ENCODE measurements at regions not wholly inside any gene's neighbourhood (a gene's known extent, or its start where the extent isn't known, plus 50 kb on each side); places are given as distances from the start of the nearest gene placed in this dataset.

GRCh38 chr5:139733698-139734538, 61.7 kb upstream of the PSD2 start:
- no peak for DNase-seq

- DNase-seq = no peak
Measured at GRCh38 chr5:139734539-139734916, 61.1 kb upstream of the PSD2 start.

DNA sequence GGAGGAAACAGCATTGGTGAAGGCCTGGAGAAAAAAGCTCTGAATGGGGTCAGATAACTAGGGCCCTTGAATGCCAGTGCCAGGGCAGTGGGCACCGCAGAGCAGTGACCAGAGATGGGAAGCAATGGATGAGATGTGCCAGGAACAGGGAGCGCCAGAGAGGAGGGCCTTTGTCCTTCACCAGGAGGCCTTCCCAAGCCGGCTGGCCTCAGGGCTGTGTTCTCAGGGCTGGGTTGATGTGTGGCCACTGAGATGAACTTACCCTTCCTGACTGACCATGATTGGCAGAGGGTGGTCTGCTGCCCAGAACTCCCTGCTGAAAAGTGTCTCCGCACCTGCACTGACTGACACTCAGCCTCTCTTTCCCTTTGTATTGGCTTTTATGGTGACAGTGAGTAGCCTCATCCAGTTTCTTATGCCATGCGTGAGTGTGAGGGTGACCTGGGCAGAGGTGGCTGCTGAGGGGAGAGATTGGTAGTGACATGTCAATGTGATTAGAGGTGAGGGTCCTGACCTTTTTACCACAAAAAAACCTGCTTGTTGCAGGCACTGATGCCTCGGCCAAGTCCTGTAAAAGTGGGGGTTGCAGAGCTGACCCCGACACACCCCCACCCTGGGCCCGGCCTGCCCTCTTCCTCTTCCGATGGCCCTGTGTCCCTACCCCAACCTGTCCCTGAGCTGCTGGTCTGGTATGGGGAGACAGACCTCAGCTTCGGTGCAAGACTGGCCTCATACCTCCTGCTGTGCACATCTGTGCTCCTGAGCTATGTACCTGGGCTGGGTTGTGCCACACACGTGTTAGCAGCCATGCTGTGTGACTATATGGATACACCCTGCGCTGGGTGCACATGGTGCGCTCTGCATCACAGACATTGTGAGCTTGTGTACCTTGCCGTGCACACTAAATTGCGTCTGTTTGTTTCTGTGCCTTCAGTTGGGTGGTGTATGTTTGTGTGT, 57.1 kb upstream of the PSD2 start:
- DNase-seq = no peak

DNA sequence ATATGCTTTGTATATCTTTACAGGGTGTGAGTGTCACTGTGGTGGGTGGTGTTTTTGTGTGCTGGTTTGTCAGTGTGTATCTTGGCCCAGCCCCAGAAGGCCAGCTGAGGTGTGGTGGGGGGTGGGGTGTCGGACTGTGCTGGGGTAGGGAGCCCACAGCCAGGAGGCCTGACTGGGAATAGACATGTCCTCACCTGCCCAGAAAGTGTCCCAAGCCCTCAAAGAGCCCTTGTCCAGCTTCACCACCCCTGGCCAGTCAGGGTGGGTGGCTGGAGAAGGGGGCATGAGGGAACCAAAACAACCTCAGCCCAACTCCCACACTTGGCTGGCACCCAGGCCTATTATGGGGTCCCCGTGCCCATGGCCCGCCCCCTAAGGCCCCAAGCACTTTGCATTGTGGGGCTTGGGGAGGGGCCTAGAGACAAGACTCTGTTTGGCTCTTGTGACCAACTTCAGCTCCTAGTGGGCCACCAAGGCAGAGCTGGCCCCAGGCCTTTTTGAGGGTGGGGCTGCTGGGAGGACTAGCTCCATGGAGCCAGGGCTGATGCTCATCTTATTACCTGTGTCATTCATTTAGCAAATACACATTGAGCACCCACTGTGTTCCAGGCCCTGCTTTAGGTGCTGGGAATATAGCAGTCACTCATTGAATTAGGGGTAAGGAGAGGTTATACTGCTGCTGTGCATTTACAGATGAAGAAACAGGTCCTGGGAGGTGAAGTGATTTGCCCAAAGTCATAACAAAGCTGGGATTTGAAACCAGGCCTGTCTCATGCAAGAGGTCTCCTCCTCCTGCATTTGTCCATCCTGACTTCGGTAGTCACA, 56.2 kb upstream of the PSD2 start:
- DNase-seq = no peak

DNA sequence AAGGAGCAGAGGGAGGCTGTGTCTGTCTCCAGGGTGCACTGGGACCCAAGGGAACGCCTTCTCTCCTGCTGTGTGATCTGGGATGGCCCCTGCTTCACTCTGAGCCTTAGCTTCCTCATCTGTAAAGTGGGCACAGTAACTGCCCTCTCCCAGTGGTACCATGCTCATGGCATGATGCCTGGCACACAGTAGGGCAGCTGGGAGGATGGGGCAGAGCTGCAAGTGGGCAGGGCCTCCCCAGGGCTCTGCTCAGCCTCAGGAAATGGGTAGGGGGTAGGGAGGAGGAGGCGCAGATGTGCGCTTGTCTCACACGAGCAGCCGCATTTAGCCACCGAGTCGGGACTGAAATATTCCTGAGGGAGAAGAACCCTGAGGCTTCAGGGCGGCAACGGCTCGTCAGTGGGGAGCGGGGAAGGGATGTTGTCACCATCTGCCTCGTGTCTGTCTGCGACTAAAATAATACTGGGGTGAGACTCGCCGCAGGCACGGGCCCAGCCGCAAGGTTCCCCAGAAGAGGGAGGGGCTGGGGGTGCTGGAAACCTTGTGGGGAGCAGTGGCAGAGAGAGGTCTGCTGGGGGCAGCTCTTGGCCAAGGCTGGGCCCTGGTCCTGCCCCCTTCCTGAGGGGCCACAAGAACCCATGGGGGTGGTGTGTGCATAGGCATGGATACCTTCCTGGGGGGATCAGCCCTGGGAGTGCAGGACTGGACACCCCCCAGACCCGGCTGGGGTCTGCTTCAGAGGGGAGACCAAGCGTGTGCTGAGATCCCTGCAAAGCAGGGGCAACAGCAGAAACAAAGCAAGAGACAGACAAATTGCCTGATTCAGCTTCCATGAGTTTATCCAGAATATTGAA, 55.2 kb upstream of the PSD2 start:
- peak; percentile 54 for DNase-seq

DNA sequence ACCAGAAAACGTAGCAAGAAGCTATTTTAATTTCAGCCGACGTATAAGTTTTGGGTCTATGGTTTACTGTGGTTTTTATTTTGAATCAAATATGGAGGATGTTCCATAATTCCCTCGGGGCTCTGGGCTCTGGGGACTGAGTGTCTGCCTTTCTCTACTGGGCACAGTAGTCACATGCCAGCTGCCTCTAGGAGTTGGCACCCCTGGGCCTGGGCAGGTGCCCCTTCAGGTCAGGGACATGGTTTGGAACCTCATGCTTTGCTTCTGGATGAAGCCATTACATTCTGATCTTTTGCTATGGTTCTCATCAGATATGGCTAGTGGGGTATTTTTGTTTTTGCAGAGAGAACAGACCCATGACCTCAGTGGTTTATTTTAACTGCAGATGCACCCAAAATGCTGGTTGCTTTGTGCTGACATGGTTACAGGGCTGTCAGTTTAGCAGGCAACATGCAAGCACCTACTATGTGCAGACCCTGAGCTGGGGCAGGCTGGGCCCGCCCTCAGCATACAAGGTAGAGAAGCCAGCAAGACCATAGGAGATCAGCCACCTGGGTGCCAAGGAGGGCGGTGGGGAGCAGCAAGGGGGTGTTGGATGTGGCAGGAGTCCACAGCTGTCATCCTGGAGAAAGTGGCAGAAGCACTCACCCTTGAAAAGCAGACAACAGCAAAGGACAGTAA, 54.5 kb upstream of the PSD2 start:
- no peak for DNase-seq

DNA sequence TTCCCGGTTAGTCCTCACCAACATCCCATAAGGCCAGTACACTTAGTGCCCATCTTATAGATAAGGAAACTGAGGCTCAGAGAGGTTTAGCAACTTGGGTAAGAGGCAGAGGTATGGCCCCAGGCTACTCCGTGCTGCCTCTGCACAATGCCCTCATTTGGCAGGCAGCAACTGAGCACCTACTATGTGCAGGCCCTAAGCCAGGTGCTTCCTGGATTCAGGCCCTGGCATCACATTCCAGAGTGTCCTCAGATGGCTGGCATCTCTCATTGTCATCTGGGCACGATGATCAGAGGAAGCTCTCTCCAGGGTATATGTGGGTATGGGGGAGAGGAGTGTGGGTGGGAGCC, 53.8 kb upstream of the PSD2 start:
- DNase-seq = no peak

DNA sequence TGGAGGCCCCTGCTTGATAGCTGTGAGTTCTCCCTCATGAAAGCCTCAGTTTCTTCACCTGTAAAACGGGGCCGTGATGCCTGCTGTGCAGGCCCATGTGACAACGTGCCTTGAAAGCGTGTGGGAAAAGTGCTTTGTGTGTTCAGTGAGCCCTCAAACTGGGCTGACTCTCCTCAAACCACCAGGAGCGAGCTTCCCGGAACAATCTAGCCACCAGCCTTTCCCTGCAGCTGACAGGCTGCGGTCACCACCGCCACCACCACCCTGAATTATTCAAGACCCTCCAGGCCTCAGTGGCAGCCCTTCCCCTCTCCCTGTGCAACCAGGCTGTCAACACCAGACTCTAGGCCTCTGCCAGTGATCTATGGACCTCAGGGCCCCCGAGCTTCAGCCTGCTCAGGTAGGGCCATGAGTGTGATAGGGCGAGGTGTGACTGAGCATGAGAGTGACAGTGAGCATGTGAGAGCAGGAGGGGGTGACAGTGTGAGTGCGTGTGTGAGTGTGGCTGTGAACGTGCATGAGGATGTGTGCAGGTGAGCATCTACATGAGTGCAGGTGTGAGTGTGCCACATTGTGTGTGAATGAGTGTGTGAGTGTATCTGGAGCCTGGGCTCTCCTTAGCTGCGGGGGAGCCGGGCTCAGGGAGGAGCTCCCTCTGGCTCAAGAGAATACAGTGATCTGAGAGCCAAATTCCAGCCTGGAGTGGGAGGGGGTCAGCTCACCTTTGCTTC, 53.3 kb upstream of the PSD2 start:
- no peak for DNase-seq

- DNase-seq = no peak
Measured at GRCh38 chr5:139743001-139743771, 52.4 kb upstream of the PSD2 start.

GRCh38 chr5:139743804-139744203, 51.8 kb upstream of the PSD2 start:
- DNase-seq = no peak

GRCh38 chr5:139744471-139745131, 51.0 kb upstream of the PSD2 start:
- DNase-seq = no peak

DNA sequence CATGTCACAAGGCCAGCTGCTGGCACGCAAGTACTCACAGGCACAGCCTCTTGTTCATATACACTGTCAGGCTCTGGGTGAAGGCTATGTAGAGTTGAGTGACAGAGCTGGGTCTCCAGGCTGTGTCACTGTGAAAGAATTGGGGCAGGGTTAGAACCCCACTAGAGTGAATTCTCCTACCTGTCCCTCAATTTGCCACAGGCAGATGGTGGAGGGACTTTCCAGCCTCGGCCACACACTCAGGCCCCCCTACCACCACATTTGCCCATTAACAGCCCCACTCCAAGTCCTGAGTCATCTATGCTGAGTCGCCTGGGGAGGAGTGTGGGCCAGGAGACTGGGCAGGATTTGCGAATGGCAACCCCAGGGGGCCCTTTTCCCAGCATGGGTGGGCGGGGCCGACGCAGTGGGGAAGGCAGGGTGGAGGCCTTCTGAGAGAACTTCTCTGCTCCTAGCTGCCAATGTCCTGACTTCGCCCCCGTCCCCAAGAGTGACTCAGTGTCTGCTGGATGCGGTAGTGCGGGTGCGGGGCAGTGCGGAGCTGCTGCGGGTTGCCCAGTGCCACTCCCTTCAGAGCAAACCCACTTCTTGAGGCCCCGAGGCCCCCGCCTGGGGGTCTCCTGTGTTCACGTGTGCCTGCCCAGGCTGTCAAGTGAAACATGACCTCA, 50.3 kb upstream of the PSD2 start:
- peak; percentile 98 for DNase-seq

- peak; percentile 93 for DNase-seq
Measured at GRCh38 chr5:139745800-139746690, 49.6 kb upstream of the PSD2 start.

Measured in fibroblast of skin of back (primary cell).